Brain microvascular endothelial cell (primary cell): ENCODE measurements at regions not wholly inside any gene's neighbourhood (a gene's known extent, or its start where the extent isn't known, plus 50 kb on each side); places are given as distances from the start of the nearest gene placed in this dataset.
"Not testable (repeated sequence)": the region's sequence is repeated elsewhere in the genome, so short reads cannot be mapped to it uniquely, and the experiment has no call there.

Experiments used
- DNase-seq: peaks from one replicate; pipeline ENCODE4 v3.0.0-alpha.2; 2020
- H3K27ac ChIP-seq: fragments of 250-450 bp; sonication (Bioruptor Pico); 2 replicates; pipeline ENCODE4 v1.5.1; 2020; ENCODE audit warnings: mild to moderate bottlenecking, moderate library complexity
- H3K27me3 ChIP-seq: fragments of 250-450 bp; sonication (Bioruptor Pico); replicated peaks from 2 replicates; pipeline ENCODE4 v1.5.1; 2020; ENCODE audit warnings: mild to moderate bottlenecking
- H3K36me3 ChIP-seq: fragments of 250-450 bp; sonication (Bioruptor Pico); replicated peaks from 2 replicates; pipeline ENCODE4 v1.5.1; 2020; ENCODE audit warnings: mild to moderate bottlenecking
- H3K4me3 ChIP-seq: 2 replicates; pipeline ENCODE4 v1.5.1; 2011; ENCODE audit warnings: low read depth, mild to moderate bottlenecking, control low read depth, low read length, moderate library complexity
- in situ Hi-C: cut with HindIII; loops from 2 replicates; pipeline ENCODE4 v1.10.0; 2017; ENCODE audit warnings: low sequenced_read_pairs, low pct_ligation_motif_present
- TF ChIP-seq, protein P1 (sequence below): IDR thresholded peaks from 2 replicates; pipeline ENCODE4 v1.5.1; 2011; ENCODE audit warnings: low read depth, mild to moderate bottlenecking, moderate library complexity, low read length, control low read depth, inconsistent platforms; ENCODE audit errors: missing control alignments

DNA sequence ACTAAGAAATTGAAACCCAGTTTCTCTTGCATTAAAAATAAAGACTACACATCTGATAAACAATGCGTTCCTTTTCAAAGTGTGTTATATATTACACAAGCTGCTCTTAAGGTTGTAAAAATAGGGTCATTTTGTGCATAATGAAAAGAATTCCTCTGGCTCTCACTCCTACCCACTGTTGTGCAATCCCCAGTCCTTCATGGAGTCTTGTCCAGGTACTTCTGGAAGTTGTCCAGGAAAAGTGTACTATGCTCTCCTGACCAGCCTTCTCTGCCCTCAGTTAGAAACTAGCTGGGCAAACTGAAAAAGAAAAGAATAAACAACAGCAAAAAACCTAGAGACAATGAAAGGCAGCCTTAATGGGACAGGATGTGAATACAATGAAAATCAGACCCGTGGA lies 345.5 kb upstream of the PAPPA start:
- TF ChIP-seq, protein P1, sequence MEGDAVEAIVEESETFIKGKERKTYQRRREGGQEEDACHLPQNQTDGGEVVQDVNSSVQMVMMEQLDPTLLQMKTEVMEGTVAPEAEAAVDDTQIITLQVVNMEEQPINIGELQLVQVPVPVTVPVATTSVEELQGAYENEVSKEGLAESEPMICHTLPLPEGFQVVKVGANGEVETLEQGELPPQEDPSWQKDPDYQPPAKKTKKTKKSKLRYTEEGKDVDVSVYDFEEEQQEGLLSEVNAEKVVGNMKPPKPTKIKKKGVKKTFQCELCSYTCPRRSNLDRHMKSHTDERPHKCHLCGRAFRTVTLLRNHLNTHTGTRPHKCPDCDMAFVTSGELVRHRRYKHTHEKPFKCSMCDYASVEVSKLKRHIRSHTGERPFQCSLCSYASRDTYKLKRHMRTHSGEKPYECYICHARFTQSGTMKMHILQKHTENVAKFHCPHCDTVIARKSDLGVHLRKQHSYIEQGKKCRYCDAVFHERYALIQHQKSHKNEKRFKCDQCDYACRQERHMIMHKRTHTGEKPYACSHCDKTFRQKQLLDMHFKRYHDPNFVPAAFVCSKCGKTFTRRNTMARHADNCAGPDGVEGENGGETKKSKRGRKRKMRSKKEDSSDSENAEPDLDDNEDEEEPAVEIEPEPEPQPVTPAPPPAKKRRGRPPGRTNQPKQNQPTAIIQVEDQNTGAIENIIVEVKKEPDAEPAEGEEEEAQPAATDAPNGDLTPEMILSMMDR = no peak
- Histone ChIP-seq H3K27me3 (no peaks in the 10 kb centered on the region), H3K4me3 (no peak overlapping the region), H3K27ac (no peak overlapping the region), H3K36me3 (no peaks in the 10 kb centered on the region)
- no peak for DNase-seq
- in situ Hi-C loops = no loop called here

DNA sequence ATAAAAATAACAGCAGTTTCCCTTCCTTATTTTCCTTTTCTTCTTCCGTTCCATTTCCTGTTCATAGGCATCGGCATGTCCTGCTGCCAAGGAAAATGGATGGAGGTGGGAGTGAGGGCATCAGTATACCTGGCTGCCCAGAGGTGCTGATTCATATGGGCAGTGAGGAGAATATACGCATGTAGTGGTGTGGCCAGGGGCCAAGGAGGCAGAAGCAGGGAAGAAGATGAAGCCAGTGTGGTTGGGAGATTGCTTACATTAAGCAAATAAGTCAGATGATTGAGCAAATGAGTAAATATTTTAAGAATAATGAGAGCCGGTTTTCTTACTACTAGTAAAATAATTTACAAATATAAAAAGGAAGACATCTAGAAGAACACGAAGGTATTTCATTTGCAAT lies 344.9 kb upstream of the PAPPA start:
- no peak overlapping the region for H3K4me3 ChIP-seq

DNA sequence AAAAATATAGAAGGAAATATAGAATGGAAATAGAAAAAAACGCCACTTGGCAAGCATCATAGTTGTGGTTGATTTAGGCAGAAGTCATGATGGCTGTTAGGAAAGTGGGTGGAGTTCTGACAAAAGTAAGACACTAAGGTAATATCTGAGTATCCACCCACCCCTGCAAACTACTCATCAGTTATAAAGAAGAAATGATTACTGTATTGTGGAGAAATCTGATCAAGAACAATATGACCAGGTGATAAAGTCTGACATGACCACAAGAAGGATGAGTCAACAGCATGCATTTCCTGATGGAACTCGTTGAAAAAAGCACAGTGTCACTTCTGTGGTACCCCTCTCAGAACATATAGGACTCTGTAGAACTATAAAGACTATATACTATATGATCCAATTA lies 343.4 kb upstream of the PAPPA start:
- Histone ChIP-seq H3K36me3 (no peaks in the 10 kb centered on the region), H3K27me3 (no peaks in the 10 kb centered on the region)
- TF ChIP-seq, protein P1 = no peak

More for the DNA sequence above, 344.9 kb upstream of the PAPPA start:
- H3K27me3 ChIP-seq = no peaks in the 10 kb centered on the region
- no peak for DNase-seq
- H3K27ac ChIP-seq = no peak overlapping the region
- H3K36me3 ChIP-seq = no peaks in the 10 kb centered on the region
- TF ChIP-seq, protein P1 = no peak
- in situ Hi-C loops = no loop called here

DNA sequence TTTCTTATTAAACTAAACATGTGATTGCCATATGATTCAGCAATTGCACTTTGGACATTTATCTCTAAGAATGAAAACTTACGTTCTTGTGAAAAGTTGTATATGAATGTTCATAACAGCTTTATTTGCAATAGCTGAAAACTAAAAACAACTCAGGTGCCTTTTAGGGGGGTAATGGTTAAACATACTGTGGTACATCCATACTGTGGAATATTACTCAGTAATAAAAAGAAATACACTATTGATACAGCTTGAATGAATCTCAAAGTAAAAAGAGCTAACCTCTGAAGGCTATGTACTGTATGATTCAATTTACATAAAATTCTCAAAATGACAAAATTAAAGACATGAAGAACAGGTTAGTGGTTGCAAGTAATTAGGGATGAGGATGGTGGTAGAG lies 339.5 kb upstream of the PAPPA start:
- no peak for DNase-seq
- Histone ChIP-seq H3K4me3 (no peak overlapping the region), H3K27ac (no peak overlapping the region), H3K36me3 (no peaks in the 10 kb centered on the region), H3K27me3 (no peaks in the 10 kb centered on the region)
- in situ Hi-C loops = no loop called here
- TF ChIP-seq, protein P1 = no peak

More for the DNA sequence above, 343.4 kb upstream of the PAPPA start:
- DNase-seq = no peak
- H3K4me3 ChIP-seq = no peak overlapping the region
- H3K27ac ChIP-seq = no peak overlapping the region
- in situ Hi-C loops = no loop called here

DNA sequence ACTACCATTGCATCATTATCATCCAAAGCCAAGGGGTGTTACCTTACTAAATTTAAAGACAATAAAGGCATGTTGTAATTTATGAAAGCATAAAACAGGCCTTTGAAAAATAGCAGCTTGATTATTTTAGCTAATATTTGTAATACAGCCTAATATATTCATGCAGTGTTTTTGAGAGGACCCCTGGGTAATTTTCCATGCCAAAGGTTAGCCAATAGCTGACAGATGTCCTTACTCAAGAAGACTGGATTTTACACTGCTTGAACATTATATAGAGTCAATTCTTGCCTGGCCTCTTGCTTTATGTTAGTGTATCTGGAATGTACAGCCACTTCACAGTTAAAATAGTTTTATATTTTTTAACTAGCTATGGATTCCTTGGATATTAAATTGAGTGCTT lies 337.8 kb upstream of the PAPPA start:
- in situ Hi-C loops = no loop called here
- no peak for DNase-seq
- Histone ChIP-seq H3K27ac (no peak overlapping the region), H3K27me3 (no peaks in the 10 kb centered on the region), H3K36me3 (no peaks in the 10 kb centered on the region), H3K4me3 (no peak overlapping the region)
- TF ChIP-seq, protein P1 = no peak

DNA sequence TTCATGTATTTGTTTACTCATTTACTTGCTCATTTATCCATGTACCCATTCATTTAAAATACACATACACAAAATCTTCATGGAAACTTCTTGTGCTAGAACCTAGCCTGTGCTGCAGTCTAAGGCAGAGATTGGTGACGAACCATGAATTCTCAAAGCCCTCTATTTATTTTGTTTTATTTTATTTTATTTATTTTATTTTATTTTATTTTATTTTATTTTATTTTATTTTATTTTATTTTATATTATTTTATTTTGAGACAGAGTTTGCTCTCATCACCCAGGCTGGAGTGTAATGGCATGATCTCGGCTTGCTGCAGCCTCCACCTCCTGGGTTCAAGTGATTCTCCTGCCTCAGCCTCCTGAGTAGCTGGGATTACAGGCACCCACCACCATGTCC lies 334.9 kb upstream of the PAPPA start:
- H3K4me3 ChIP-seq, DNase-seq, in situ Hi-C loops, H3K36me3 ChIP-seq, H3K27ac ChIP-seq, H3K27me3 ChIP-seq: not testable (repeated sequence)
